Sigmoid colon (tissue), 4 donors: ENCODE measurements at regions not wholly inside any gene's neighbourhood (a gene's known extent, or its start where the extent isn't known, plus 50 kb on each side); places are given as distances from the start of the nearest gene placed in this dataset.
"Not testable (repeated sequence)": the region's sequence is repeated elsewhere in the genome, so short reads cannot be mapped to it uniquely, and the experiment has no call there.

Experiments
- CTCF ChIP-seq, 4 experiments: fragments of 450-650 bp in 3 of 4; fragments of 200-600 bp in 1 of 4; IDR thresholded peaks; one replicate each; pipeline ENCODE4 v1.5.1; 2016 to 2019; ENCODE audit warnings: antibody characterized with exemption in 4 of 4, mild to moderate bottlenecking in 3 of 4, moderate library complexity in 2 of 4
- POLR2A ChIP-seq, 2 donors: fragments of 450-650 bp; IDR thresholded peaks; one replicate each; pipeline ENCODE4 v1.6.1; 2016; ENCODE audit warnings: antibody characterized with exemption in 2 of 2, mild to moderate bottlenecking in 2 of 2, moderate library complexity in 2 of 2
- POLR2AphosphoS5 ChIP-seq, 4 donors: sonication (generic); formaldehyde crosslinking; IDR thresholded peaks; one replicate each; pipeline ENCODE4 v1.6.1; 2017; ENCODE audit warnings: antibody characterized with exemption in 4 of 4

DNA sequence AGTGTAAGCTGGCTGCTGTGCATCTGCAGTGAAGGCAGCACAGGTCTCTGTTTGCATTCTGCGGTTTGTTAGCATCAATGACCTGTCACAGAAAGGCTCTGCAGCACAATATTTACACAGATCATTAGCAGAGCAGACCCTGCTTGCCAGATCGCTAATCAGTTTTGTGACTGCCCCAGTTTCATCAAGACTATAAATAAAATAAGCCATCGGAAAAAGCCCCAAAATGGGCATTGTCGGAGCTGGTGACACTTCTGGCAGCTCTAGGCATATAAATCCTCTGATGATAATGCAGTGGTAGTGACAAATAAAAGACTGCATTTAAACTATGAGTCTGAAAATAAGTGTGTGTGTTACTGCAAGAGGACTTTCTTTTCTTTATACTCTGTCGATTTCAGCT, 219.1 kb upstream of the TEKT4 start:
- not testable (repeated sequence) for TF ChIP-seq CTCF, POLR2AphosphoS5, POLR2A (IDR thresholded peaks at IDR 0.05)
